Vagina (tissue), 2 donors: ENCODE measurements at regions not wholly inside any gene's neighbourhood (a gene's known extent, or its start where the extent isn't known, plus 50 kb on each side); places are given as distances from the start of the nearest gene placed in this dataset.

ENCODE experiments used
- POLR2A ChIP-seq, 2 donors: fragments of 450-650 bp; IDR thresholded peaks; one replicate each; pipeline ENCODE4 v1.6.1; 2017; ENCODE audit warnings: antibody characterized with exemption in 2 of 2, mild to moderate bottlenecking in 2 of 2, moderate library complexity in 2 of 2
- POLR2AphosphoS5 ChIP-seq, 2 donors: sonication (generic); formaldehyde crosslinking; IDR thresholded peaks; one replicate each; pipeline ENCODE4 v1.9.0; 2017; ENCODE audit warnings: antibody characterized with exemption in 2 of 2, mild to moderate bottlenecking in 2 of 2, low read depth in 1 of 2; ENCODE audit not compliant: insufficient read depth in 1 of 2
- TF ChIP-seq, protein P1 (sequence below), 3 experiments: fragments of 450-650 bp in 2 of 3; fragments of 200-600 bp in 1 of 3; sonication (generic) in 1 of 3; IDR thresholded peaks; one replicate each; pipeline ENCODE4 v1.5.1; 2017 to 2019; ENCODE audit warnings: antibody characterized with exemption in 3 of 3, mild to moderate bottlenecking in 2 of 3, moderate library complexity in 2 of 3

DNA sequence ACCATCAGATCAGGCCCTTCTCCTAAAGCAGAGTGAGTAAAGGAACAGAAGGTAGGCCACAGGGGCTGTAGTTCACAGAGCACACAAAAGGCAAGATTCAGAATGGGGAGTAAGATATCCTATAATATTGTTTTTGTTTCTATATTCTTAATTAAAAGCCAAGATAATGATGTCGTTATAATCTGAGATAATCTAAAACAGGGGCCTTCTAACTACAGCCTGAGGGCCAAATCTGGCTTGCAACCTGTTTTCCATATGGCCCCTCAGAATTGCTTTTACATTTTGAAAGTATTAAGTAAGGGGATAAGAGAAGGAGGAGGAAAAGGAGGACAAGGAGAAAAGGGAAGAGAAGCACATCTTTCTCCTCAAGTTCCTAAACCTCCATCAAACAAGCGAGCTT lies 435.8 kb downstream of the CSNK1G3 start:
- TF ChIP-seq, protein P1, sequence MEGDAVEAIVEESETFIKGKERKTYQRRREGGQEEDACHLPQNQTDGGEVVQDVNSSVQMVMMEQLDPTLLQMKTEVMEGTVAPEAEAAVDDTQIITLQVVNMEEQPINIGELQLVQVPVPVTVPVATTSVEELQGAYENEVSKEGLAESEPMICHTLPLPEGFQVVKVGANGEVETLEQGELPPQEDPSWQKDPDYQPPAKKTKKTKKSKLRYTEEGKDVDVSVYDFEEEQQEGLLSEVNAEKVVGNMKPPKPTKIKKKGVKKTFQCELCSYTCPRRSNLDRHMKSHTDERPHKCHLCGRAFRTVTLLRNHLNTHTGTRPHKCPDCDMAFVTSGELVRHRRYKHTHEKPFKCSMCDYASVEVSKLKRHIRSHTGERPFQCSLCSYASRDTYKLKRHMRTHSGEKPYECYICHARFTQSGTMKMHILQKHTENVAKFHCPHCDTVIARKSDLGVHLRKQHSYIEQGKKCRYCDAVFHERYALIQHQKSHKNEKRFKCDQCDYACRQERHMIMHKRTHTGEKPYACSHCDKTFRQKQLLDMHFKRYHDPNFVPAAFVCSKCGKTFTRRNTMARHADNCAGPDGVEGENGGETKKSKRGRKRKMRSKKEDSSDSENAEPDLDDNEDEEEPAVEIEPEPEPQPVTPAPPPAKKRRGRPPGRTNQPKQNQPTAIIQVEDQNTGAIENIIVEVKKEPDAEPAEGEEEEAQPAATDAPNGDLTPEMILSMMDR (IDR thresholded peaks at IDR 0.05), result no peak
- TF ChIP-seq POLR2AphosphoS5 (IDR thresholded peaks at IDR 0.05; ENCODE audit: insufficient read depth in 1 of 2, low read depth in 1 of 2) (no peak), POLR2A (IDR thresholded peaks at IDR 0.05) (no peak)
